Uterus (tissue), 2 donors: ENCODE measurements at regions not wholly inside any gene's neighbourhood (a gene's known extent, or its start where the extent isn't known, plus 50 kb on each side); places are given as distances from the start of the nearest gene placed in this dataset.

ENCODE experiments used
- CTCF ChIP-seq, 4 experiments: fragments of 200-600 bp in 2 of 4; fragments of 450-650 bp in 2 of 4; sonication (generic) in 2 of 4; IDR thresholded peaks; one replicate each; pipeline ENCODE4 v1.5.1; 2016 to 2019; ENCODE audit warnings: antibody characterized with exemption in 4 of 4, mild to moderate bottlenecking in 2 of 4, moderate library complexity in 1 of 4
- POLR2A ChIP-seq, 2 donors: fragments of 450-650 bp; IDR thresholded peaks; one replicate each; pipeline ENCODE4 v1.6.1; 2016; ENCODE audit warnings: antibody characterized with exemption in 2 of 2, mild to moderate bottlenecking in 1 of 2, moderate library complexity in 1 of 2

GRCh38 chr4:100082852-100083251 is 107.4 kb downstream of the DDIT4L start:
- TF ChIP-seq CTCF (IDR thresholded peaks at IDR 0.05) (no peak), POLR2A (IDR thresholded peaks at IDR 0.05) (no peak)
